PC-9 (cell line): ENCODE measurements at regions not wholly inside any gene's neighbourhood (a gene's known extent, or its start where the extent isn't known, plus 50 kb on each side); places are given as distances from the start of the nearest gene placed in this dataset.

ENCODE experiments used
- BruUV-seq: library from RNA; stranded (reverse); fragments of 400-500 nt; replicated peaks from 2 replicates; lab custom pipeline; 2021; lab: Mats Ljungman, UMichigan
- CTCF ChIA-PET: fragments of 300-600 bp; sonication (Branson Sonifier 250); formaldehyde crosslinking; loops from one replicate; lab custom pipeline; 2022; ENCODE audit warnings: antibody characterized with exemption; lab: Charles Lee
- POLR2A ChIA-PET: fragments of 300-600 bp; sonication (Branson Sonifier 250); formaldehyde crosslinking; loops from one replicate; lab custom pipeline; 2022; ENCODE audit warnings: antibody characterized with exemption; ENCODE audit not compliant: unreplicated experiment; lab: Charles Lee
- DNase-seq, 2 experiments: peaks; one replicate each; pipeline versions ENCODE4 v3.0.0 to v3.0.0-alpha.2; 2015 to 2022; ENCODE audit warnings: mixed read lengths in 1 of 2
- H2AFZ ChIP-seq: fragments of 200-600 bp; sonication (generic); 2 replicates; pipeline ENCODE4 v1.8.1; 2017; ENCODE audit warnings: antibody characterized with exemption
- H3F3A ChIP-seq: fragments of 200-600 bp; sonication (generic); 2 replicates; pipeline ENCODE4 v1.8.1; 2017; ENCODE audit warnings: antibody characterized with exemption, mild to moderate bottlenecking, low read depth; ENCODE audit not compliant: insufficient read depth
- H3K27ac ChIP-seq: fragments of 200-600 bp; sonication (generic); 2 replicates; pipeline ENCODE4 v1.6.1; 2016; ENCODE audit warnings: mixed run types
- H3K27me3 ChIP-seq: fragments of 200-600 bp; sonication (generic); 2 replicates; pipeline ENCODE4 v1.6.1; 2016; ENCODE audit warnings: low read depth, mixed run types; ENCODE audit not compliant: insufficient read depth
- H3K36me3 ChIP-seq: fragments of 200-600 bp; sonication (generic); 2 replicates; pipeline ENCODE4 v1.6.1; 2016; ENCODE audit warnings: low read depth, mixed run types
- H3K4me1 ChIP-seq: fragments of 200-600 bp; sonication (generic); replicated peaks from 2 replicates; pipeline ENCODE4 v1.6.1; 2016; ENCODE audit warnings: mixed run types; ENCODE audit not compliant: insufficient read depth
- H3K4me2 ChIP-seq: fragments of 200-600 bp; sonication (generic); 2 replicates; pipeline ENCODE4 v1.6.1; 2017; ENCODE audit warnings: mixed run types
- H3K4me3 ChIP-seq: fragments of 200-600 bp; sonication (generic); 2 replicates; pipeline ENCODE4 v1.6.1; 2016; ENCODE audit warnings: mixed run types
- H3K79me2 ChIP-seq: fragments of 200-600 bp; sonication (generic); 2 replicates; pipeline ENCODE4 v1.6.1; 2017; ENCODE audit warnings: low read depth, mixed run types
- H3K9me2 ChIP-seq: fragments of 200-600 bp; sonication (generic); 2 replicates; pipeline ENCODE4 v1.8.1; 2017; ENCODE audit warnings: mild to moderate bottlenecking; ENCODE audit not compliant: insufficient read depth
- H3K9me3 ChIP-seq: fragments of 200-600 bp; sonication (generic); 2 replicates; pipeline ENCODE4 v1.8.1; 2016; ENCODE audit warnings: low read depth; ENCODE audit not compliant: insufficient read depth
- H4K20me1 ChIP-seq: fragments of 200-600 bp; sonication (generic); 2 replicates; pipeline ENCODE4 v1.8.1; 2017; ENCODE audit not compliant: insufficient read depth
- EZH2 ChIP-seq: fragments of 200-600 bp; sonication (generic); IDR thresholded peaks from 2 replicates; pipeline ENCODE4 v1.8.0; 2017; ENCODE audit warnings: antibody characterized with exemption, low read depth
- intact Hi-C: fragments of 100-400 bp; cut with micrococcal nuclease; formaldehyde crosslinking; loops from one replicate; pipeline ENCODE4 v1.10.0; 2022; ENCODE audit not compliant: unreplicated experiment
- TF ChIP-seq, protein P1 (sequence below): fragments of 200-600 bp; sonication (generic); conservative IDR thresholded peaks from 2 replicates; pipeline ENCODE4 v1.6.1; 2017; ENCODE audit warnings: mixed run types, antibody characterized with exemption, mild to moderate bottlenecking, moderate library complexity

GRCh38 chr9:91113016-91113415 is 248.7 kb downstream of the AUH start:
- no peak overlapping the region for H2AFZ ChIP-seq
- ChIA-PET POLR2A (no interaction called here), CTCF (no interaction called here)
- no TSS peak for BruUV-seq
- no peaks in the 10 kb centered on the region for H4K20me1 ChIP-seq
- H3K27ac ChIP-seq, result no peak overlapping the region
- no peak for DNase-seq
- no peaks in the 10 kb centered on the region for H3K36me3 ChIP-seq
- H3K4me3 ChIP-seq, result no peak overlapping the region
- no peaks in the 10 kb centered on the region for H3F3A ChIP-seq
- H3K9me2 ChIP-seq, result no peaks in the 10 kb centered on the region
- no peak overlapping the region for H3K4me2 ChIP-seq
- 0 out of 2 replicates have a peak, but pooled peaks cover 8% of the 10 kb centered on the region for H3K4me1 ChIP-seq
- intact Hi-C loops, result no loop called here
- no peaks in the 10 kb centered on the region for H3K27me3 ChIP-seq
- TF ChIP-seq, protein P1, sequence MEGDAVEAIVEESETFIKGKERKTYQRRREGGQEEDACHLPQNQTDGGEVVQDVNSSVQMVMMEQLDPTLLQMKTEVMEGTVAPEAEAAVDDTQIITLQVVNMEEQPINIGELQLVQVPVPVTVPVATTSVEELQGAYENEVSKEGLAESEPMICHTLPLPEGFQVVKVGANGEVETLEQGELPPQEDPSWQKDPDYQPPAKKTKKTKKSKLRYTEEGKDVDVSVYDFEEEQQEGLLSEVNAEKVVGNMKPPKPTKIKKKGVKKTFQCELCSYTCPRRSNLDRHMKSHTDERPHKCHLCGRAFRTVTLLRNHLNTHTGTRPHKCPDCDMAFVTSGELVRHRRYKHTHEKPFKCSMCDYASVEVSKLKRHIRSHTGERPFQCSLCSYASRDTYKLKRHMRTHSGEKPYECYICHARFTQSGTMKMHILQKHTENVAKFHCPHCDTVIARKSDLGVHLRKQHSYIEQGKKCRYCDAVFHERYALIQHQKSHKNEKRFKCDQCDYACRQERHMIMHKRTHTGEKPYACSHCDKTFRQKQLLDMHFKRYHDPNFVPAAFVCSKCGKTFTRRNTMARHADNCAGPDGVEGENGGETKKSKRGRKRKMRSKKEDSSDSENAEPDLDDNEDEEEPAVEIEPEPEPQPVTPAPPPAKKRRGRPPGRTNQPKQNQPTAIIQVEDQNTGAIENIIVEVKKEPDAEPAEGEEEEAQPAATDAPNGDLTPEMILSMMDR, result no peak
- no peak for TF ChIP-seq EZH2
- peaks cover 8% of the 10 kb centered on the region for H3K9me3 ChIP-seq
- H3K79me2 ChIP-seq, result no peaks in the 10 kb centered on the region

DNA sequence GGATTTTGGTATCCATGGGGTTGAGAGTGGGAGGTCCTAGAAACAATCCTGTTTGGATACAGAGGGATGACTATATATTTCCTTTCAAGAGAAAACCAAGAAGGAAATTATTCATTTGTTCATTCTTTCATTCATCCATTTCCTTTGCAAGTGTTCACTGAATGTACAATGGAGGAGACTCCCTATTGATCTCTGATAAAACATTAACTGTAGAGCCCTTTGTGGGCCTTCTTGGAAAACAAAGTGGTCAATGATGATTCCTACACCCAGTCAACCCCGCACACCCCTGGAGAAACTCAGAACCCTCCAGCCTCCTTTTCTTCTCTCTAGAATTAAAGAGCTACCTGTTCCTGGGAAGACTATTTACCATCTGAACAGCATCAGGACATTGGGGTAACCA is 247.3 kb downstream of the AUH start:
- Histone ChIP-seq H3K4me1 (peaks cover 12% of the 10 kb centered on the region), H4K20me1 (no peaks in the 10 kb centered on the region), H3K9me2 (no peaks in the 10 kb centered on the region), H3K27me3 (no peaks in the 10 kb centered on the region), H3K79me2 (no peaks in the 10 kb centered on the region), H3K36me3 (no peaks in the 10 kb centered on the region), H2AFZ (no peak overlapping the region), H3K27ac (no peak overlapping the region), H3K4me3 (no peak overlapping the region), H3K9me3 (peaks cover 8% of the 10 kb centered on the region), H3F3A (peaks cover 3% of the 10 kb centered on the region; the same call in 1 of the 2 replicates), H3K4me2 (no peak overlapping the region)
- DNase-seq, result no peak
- no TSS peak for BruUV-seq
- ChIA-PET CTCF (no interaction called here), POLR2A (interaction anchor here (0.6 kb wide), 1 partner anchor 15 kb away, joined by 3 read pairs; no protein-coding TSS in a partner anchor)
- TF ChIP-seq, protein P1, result no peak
- no peak for TF ChIP-seq EZH2
- intact Hi-C loops, result no loop called here

DNA sequence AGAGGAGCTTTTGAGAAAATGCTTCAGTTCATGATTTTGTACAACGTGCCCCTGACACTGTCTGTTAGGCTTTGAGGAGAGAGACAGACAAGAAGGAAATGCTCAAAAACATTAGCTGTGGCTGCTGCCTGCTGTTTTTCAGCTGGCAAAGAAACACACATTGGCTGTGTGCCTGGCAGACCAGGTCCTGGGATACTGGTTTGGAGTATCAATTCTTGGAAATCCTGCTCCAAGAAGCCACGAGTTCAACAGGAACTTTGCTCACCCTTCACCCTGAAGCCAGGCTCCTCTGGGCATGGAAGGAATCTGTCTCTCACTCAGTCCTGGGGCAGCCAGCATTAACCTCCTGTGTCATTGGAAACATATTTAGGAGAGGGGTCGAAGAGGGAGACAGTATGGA is 245.5 kb downstream of the AUH start:
- DNase-seq, result no peak
- intact Hi-C loops, result no loop called here
- CTCF ChIA-PET, result no interaction called here

More for the DNA sequence above, 245.5 kb downstream of the AUH start:
- no TSS peak for BruUV-seq
- no peak overlapping the region for H3K4me3 ChIP-seq
- no peaks in the 10 kb centered on the region for H3K27me3 ChIP-seq
- H3K79me2 ChIP-seq, result no peaks in the 10 kb centered on the region
- no peaks in the 10 kb centered on the region for H3K36me3 ChIP-seq
- H4K20me1 ChIP-seq, result no peaks in the 10 kb centered on the region
- H3K4me1 ChIP-seq, result peaks cover 20% of the 10 kb centered on the region
- no peak overlapping the region for H3K4me2 ChIP-seq
- no peaks in the 10 kb centered on the region; the same call in 1 of the 2 replicates for H3K9me2 ChIP-seq
- POLR2A ChIA-PET, result no interaction called here
- no peak overlapping the region for H2AFZ ChIP-seq
- peaks cover 10% of the 10 kb centered on the region; the same call in 1 of the 2 replicates for H3F3A ChIP-seq
- H3K27ac ChIP-seq, result no peak overlapping the region
- no peaks in the 10 kb centered on the region; the same call in 1 of the 2 replicates for H3K9me3 ChIP-seq
- TF ChIP-seq, protein P1, result no peak
- no peak for TF ChIP-seq EZH2
